GM21381 (cell line): ENCODE measurements at regions not wholly inside any gene's neighbourhood (a gene's known extent, or its start where the extent isn't known, plus 50 kb on each side); places are given as distances from the start of the nearest gene placed in this dataset.

Experiments
- ATAC-seq: cut with Tn5 transposase; IDR thresholded peaks from one replicate; pipeline ENCODE4 v1.9.1; 2021; ENCODE audit warnings: mild to moderate bottlenecking, moderate library complexity; ENCODE audit not compliant: unreplicated experiment

- no peak for ATAC-seq
These were observed 361.7 kb upstream of the ACVR2A start for GRCh38 chr2:147482916-147483669.

- ATAC-seq: no peak
These were observed 362.5 kb upstream of the ACVR2A start for GRCh38 chr2:147482111-147482895.

GRCh38 chr2:147479358-147479757 is 365.5 kb upstream of the ACVR2A start:
- ATAC-seq: no peak

- ATAC-seq: no peak
These were observed 371.8 kb upstream of the ACVR2A start for GRCh38 chr2:147473075-147473474.

- no peak for ATAC-seq
These were observed 373.7 kb upstream of the ACVR2A start for GRCh38 chr2:147471126-147471525.

GRCh38 chr2:147469471-147469870 is 375.4 kb upstream of the ACVR2A start:
- no peak for ATAC-seq

- ATAC-seq: no peak
These were observed 375.9 kb upstream of the ACVR2A start for GRCh38 chr2:147468963-147469362.

- ATAC-seq: no peak
These were observed 376.5 kb upstream of the ACVR2A start for GRCh38 chr2:147468349-147468748.

- no peak for ATAC-seq
These were observed 377.4 kb upstream of the ACVR2A start for GRCh38 chr2:147467441-147467840.

GRCh38 chr2:147464737-147465357 is 380.0 kb upstream of the ACVR2A start:
- ATAC-seq: no peak

GRCh38 chr2:147463881-147464520 is 380.8 kb upstream of the ACVR2A start:
- ATAC-seq: peak; percentile 94

GRCh38 chr2:147460155-147460554 is 384.7 kb upstream of the ACVR2A start:
- no peak for ATAC-seq

- ATAC-seq: no peak
These were observed 388.1 kb upstream of the ACVR2A start for GRCh38 chr2:147456779-147457178.

GRCh38 chr2:147451902-147452515 is 392.8 kb upstream of the ACVR2A start:
- no peak for ATAC-seq

- no peak for ATAC-seq
These were observed 393.9 kb upstream of the ACVR2A start for GRCh38 chr2:147450661-147451510.

- ATAC-seq: no peak
These were observed 395.4 kb upstream of the ACVR2A start for GRCh38 chr2:147449323-147449991.

- ATAC-seq: no peak
These were observed 402.0 kb upstream of the ACVR2A start for GRCh38 chr2:147442816-147443215.

GRCh38 chr2:147441182-147441581 is 403.6 kb upstream of the ACVR2A start:
- no peak for ATAC-seq

GRCh38 chr2:147440734-147441133 is 404.1 kb upstream of the ACVR2A start:
- no peak for ATAC-seq
